A673 (cell line): ENCODE measurements at regions not wholly inside any gene's neighbourhood (a gene's known extent, or its start where the extent isn't known, plus 50 kb on each side); places are given as distances from the start of the nearest gene placed in this dataset.
"Not testable (repeated sequence)": the region's sequence is repeated elsewhere in the genome, so short reads cannot be mapped to it uniquely, and the experiment has no call there.

Source experiments
- BruUV-seq: library from RNA; stranded (reverse); fragments of 400-500 nt; replicated peaks from 2 replicates; lab custom pipeline; 2021; lab: Mats Ljungman, UMichigan
- CTCF ChIA-PET: fragments of 300-600 bp; sonication (Branson Sonifier 250); formaldehyde crosslinking; loops from one replicate; lab custom pipeline; 2022; ENCODE audit warnings: antibody characterized with exemption; lab: Charles Lee
- POLR2A ChIA-PET: fragments of 300-600 bp; sonication (Branson Sonifier 250); formaldehyde crosslinking; loops from one replicate; lab custom pipeline; 2022; ENCODE audit warnings: antibody characterized with exemption; ENCODE audit not compliant: low non-redundant PET; lab: Charles Lee
- DNase-seq: peaks from one replicate; pipeline ENCODE4 v3.0.0-alpha.2; 2015; ENCODE audit warnings: low spot score
- H3K27ac ChIP-seq: fragments of 200-600 bp; sonication (generic); 2 replicates; pipeline ENCODE4 v1.5.1; 2016; ENCODE audit warnings: mixed run types, low read depth, mild to moderate bottlenecking, mixed read lengths, antibody characterized with exemption, low read length; ENCODE audit not compliant: poor library complexity, severe bottlenecking
- H3K27me3 ChIP-seq: fragments of 200-600 bp; sonication (generic); replicated peaks from 2 replicates; pipeline ENCODE4 v1.6.1; 2017; ENCODE audit warnings: mixed run types, low read depth, mild to moderate bottlenecking, mixed read lengths, antibody characterized with exemption, low read length; ENCODE audit not compliant: insufficient read depth, poor library complexity
- H3K36me3 ChIP-seq: fragments of 200-600 bp; sonication (generic); 2 replicates; pipeline ENCODE4 v1.6.1; 2016; ENCODE audit warnings: mixed run types, mild to moderate bottlenecking, mixed read lengths, antibody characterized with exemption, low read length; ENCODE audit not compliant: insufficient read depth, poor library complexity, severe bottlenecking
- H3K4me1 ChIP-seq: fragments of 200-600 bp; sonication (generic); 2 replicates; pipeline ENCODE4 v1.6.1; 2017; ENCODE audit warnings: mixed run types, mild to moderate bottlenecking, mixed read lengths, antibody characterized with exemption, low read length; ENCODE audit not compliant: insufficient read depth, poor library complexity, severe bottlenecking
- H3K4me3 ChIP-seq: fragments of 200-600 bp; sonication (generic); 2 replicates; pipeline ENCODE4 v1.5.1; 2016; ENCODE audit warnings: low read depth, mixed run types, mild to moderate bottlenecking, mixed read lengths, low read length; ENCODE audit not compliant: poor library complexity, severe bottlenecking
- H3K9me3 ChIP-seq: fragments of 200-600 bp; sonication (generic); 2 replicates; pipeline ENCODE4 v1.6.1; 2016; ENCODE audit warnings: mixed run types, low read depth, mild to moderate bottlenecking, mixed read lengths, antibody characterized with exemption, low read length; ENCODE audit not compliant: poor library complexity, severe bottlenecking
- EZH2 ChIP-seq: fragments of 200-600 bp; sonication (generic); IDR thresholded peaks from 2 replicates; pipeline ENCODE4 v1.6.1; 2017; ENCODE audit warnings: borderline replicate concordance, low read depth, mild to moderate bottlenecking, mixed read lengths, antibody characterized with exemption, low read length; ENCODE audit not compliant: poor library complexity, severe bottlenecking
- intact Hi-C: fragments of 100-400 bp; cut with micrococcal nuclease; formaldehyde crosslinking; loops from one replicate; pipeline ENCODE4 v1.10.0; 2022; ENCODE audit not compliant: unreplicated experiment
- TF ChIP-seq, protein P1 (sequence below): fragments of 300-800, 200-600 bp; sonication (generic); conservative IDR thresholded peaks from 2 replicates; pipeline ENCODE4 v1.5.1; 2017; ENCODE audit warnings: low read depth, mild to moderate bottlenecking, antibody characterized with exemption, low read length, moderate library complexity, mixed read lengths

DNA sequence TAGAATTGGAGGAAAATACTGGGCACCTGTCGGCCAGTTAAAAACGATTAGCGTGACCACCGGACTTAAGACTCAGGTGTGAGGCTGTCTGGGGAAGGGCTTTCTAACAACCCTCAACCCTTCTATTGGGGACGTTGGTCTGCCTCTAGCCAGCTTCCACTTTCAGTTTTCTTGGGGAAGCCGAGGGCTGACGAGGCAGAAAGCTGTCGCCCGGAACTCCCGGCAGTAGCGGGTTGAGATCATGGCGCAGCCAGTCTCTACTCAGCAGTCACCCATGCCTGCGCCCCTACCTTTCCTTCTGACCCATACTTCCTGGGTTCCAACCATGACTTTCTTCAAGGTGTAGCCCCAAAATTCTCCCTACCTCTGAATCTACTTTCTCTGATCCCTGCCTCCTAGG is 1424.1 kb downstream of the SLITRK1 start:
- DNase-seq: no peak
- H3K4me1 ChIP-seq: no peaks in the 10 kb centered on the region
- POLR2A ChIA-PET: no interaction called here
- no peaks in the 10 kb centered on the region for H3K27me3 ChIP-seq
- no peaks in the 10 kb centered on the region for H3K9me3 ChIP-seq
- H3K27ac ChIP-seq: no peak overlapping the region
- H3K4me3 ChIP-seq: no peak overlapping the region
- no TSS peak for BruUV-seq
- TF ChIP-seq, protein P1, sequence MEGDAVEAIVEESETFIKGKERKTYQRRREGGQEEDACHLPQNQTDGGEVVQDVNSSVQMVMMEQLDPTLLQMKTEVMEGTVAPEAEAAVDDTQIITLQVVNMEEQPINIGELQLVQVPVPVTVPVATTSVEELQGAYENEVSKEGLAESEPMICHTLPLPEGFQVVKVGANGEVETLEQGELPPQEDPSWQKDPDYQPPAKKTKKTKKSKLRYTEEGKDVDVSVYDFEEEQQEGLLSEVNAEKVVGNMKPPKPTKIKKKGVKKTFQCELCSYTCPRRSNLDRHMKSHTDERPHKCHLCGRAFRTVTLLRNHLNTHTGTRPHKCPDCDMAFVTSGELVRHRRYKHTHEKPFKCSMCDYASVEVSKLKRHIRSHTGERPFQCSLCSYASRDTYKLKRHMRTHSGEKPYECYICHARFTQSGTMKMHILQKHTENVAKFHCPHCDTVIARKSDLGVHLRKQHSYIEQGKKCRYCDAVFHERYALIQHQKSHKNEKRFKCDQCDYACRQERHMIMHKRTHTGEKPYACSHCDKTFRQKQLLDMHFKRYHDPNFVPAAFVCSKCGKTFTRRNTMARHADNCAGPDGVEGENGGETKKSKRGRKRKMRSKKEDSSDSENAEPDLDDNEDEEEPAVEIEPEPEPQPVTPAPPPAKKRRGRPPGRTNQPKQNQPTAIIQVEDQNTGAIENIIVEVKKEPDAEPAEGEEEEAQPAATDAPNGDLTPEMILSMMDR: no peak
- TF ChIP-seq EZH2: no peak
- intact Hi-C loops: no loop called here
- CTCF ChIA-PET: no interaction called here
- H3K36me3 ChIP-seq: no peaks in the 10 kb centered on the region

DNA sequence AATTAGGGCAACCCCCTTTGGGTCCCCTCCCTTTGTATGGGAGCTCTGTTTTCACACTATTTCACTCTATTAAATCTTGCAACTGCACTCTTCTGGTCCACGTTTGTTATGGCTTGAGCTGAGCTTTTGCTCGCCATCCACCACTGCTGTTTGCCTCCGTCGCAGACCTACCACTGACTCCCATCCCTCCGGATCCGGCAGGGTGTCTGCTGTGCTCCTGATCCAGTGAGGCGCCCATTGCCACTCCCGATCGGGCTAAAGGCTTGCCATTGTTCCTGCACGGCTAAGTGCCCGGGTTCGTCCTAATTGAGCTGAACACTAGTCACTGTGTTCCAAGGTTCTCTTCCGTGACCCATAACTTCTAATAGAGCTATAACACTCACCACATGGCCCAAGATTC is 1424.7 kb downstream of the SLITRK1 start:
- POLR2A ChIA-PET, intact Hi-C loops, H3K27ac ChIP-seq, DNase-seq, CTCF ChIA-PET, H3K4me1 ChIP-seq, H3K27me3 ChIP-seq, H3K9me3 ChIP-seq, H3K36me3 ChIP-seq, H3K4me3 ChIP-seq, BruUV-seq: not testable (repeated sequence)

DNA sequence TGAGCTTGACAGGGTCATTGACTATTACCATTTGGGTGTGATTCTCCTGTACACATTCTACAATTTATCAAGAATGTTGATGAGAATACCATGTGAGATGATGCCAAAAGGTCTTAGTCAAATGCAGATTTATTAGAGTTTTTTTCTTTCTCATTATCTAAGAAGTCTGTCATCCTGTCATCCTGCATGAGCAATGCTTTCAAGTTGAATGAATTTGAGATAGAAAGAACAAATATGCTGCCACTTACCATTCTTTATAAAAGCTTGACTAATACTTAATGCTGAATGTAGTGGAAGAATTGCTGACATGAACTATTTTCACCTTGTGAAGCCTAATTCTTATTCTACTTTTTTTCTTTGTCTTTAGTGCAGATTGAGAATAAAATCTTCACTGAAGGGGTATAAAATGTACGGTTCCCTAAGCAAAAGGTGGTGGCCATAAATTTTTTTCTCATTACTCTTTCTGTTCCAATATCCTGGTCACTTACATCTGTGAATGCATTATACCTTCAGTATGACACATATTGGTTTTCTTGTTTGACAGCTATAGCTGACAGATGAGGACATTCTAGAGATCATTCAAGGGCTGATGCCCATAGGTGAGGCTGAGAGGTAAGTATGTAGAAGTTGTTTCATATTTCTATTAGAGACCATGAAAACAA is 1434.7 kb downstream of the SLITRK1 start:
- no peaks in the 10 kb centered on the region for H3K36me3 ChIP-seq
- ChIA-PET POLR2A (no interaction called here), CTCF (no interaction called here)
- BruUV-seq: no TSS peak
- intact Hi-C loops: no loop called here
- no peaks in the 10 kb centered on the region for H3K4me1 ChIP-seq
- no peaks in the 10 kb centered on the region for H3K27me3 ChIP-seq
- H3K27ac ChIP-seq: no peak overlapping the region
- TF ChIP-seq, protein P1: no peak
- peaks cover 7% of the 10 kb centered on the region for H3K9me3 ChIP-seq
- DNase-seq: no peak
- H3K4me3 ChIP-seq: no peak overlapping the region

DNA sequence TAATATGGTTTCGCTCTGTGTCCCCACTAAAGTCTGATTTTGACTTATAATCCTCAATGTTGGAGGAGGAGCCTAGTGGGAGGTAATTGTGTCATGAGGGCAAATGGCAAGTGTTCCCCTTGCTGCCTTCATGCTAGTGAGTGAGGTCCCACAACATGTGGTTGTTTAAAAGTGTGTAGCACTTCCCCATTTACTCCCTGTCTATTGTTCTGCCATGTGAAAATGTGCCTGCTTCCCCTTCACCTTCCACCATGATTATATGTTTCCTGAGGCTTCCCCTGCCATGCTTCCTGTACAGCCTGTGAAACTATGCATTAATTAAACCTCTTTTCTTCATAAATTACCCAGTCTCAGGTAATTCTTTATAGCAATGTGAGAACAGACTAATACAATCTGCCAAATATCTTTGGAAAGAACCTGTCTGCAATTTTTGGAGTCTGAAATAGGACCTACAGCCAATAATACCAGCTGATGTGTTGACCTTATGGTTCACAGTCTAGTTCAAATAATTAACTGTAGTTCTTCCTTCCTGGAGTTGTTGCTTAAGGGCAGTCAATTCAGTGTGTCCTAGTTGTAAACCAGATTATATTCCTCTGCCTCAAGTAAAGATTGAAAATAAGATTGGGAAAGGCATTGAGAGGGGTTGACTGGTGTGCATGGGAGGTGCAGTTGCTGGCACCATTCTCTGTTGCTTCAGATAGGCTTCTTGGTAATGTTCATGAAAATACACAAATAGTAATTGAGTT is 1442.9 kb downstream of the SLITRK1 start:
- no TSS peak for BruUV-seq
- TF ChIP-seq, protein P1: no peak
- no peak for TF ChIP-seq EZH2
- no peak overlapping the region for H3K4me3 ChIP-seq
- H3K9me3 ChIP-seq: no peaks in the 10 kb centered on the region
- no peaks in the 10 kb centered on the region for H3K4me1 ChIP-seq
- ChIA-PET POLR2A (no interaction called here), CTCF (no interaction called here)
- H3K36me3 ChIP-seq: no peaks in the 10 kb centered on the region
- H3K27me3 ChIP-seq: no peaks in the 10 kb centered on the region
- no peak overlapping the region for H3K27ac ChIP-seq
- no peak for DNase-seq
- intact Hi-C loops: no loop called here
